GM18517 (cell line): ENCODE measurements at regions not wholly inside any gene's neighbourhood (a gene's known extent, or its start where the extent isn't known, plus 50 kb on each side); places are given as distances from the start of the nearest gene placed in this dataset.
"Not testable (repeated sequence)": the region's sequence is repeated elsewhere in the genome, so short reads cannot be mapped to it uniquely, and the experiment has no call there.

Experiments used
- ATAC-seq: cut with Tn5 transposase; IDR thresholded peaks from one replicate; pipeline ENCODE4 v1.9.1; 2021; ENCODE audit warnings: mild to moderate bottlenecking, moderate library complexity; ENCODE audit not compliant: unreplicated experiment

GRCh38 chr2:194343167-194343566 lies 1313.9 kb upstream of the SLC39A10 start:
- ATAC-seq = no peak

- no peak for ATAC-seq
These were observed 1324.1 kb upstream of the SLC39A10 start for GRCh38 chr2:194332799-194333490.

DNA sequence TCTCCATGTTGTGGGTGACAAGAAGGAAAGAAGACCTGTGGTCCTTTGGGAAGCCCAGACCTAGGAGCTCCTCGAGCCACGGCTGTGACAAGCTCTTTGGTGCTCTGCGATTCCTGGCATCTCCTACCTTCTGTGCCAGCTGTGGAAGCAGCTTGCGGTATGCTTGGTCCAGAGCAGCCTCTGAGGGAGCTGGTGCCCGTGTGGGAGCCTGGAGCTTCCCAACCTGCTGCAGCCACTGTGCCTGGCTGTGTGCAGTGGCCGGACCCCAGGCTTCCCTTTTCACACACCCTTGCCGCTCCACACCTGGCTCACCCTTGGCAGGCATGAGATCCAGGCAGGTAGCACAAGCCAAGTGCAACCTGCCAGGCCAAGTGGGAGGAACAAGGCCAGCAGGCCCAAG lies 1328.6 kb upstream of the SLC39A10 start:
- ATAC-seq = no peak

DNA sequence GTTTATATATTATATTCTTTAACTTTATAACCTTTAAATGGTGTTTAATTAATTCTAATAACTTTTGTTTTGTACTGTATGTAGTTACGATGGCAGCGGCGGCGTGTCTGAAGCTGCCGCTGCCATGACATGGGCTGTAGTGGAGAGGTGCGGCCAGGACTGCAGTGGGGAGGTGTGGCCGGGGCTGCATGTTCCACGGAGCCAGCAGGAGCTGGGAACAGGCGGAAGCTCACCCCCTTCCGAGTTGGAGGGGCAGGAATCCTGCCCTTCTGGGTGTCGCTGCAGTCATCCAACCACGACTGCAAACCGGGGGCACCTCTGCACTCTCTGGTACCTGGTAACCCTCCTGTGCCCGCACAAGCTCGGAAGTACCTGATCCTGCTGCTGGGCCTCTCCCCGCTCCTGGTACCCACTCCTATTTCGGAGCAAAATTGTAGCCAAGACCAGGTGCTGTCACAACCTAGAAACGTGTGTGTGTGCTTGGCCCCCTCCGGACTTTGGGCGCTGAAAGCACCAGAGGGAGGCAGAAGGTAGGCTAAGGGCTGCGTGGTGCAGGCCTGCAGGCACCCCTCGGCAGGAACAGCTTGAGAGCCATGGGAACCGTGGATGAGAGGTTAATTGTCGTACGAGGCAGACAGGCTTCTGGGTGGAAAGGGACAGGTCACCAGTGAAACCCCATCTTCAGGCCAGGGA lies 1329.7 kb upstream of the SLC39A10 start:
- ATAC-seq = no peak

DNA sequence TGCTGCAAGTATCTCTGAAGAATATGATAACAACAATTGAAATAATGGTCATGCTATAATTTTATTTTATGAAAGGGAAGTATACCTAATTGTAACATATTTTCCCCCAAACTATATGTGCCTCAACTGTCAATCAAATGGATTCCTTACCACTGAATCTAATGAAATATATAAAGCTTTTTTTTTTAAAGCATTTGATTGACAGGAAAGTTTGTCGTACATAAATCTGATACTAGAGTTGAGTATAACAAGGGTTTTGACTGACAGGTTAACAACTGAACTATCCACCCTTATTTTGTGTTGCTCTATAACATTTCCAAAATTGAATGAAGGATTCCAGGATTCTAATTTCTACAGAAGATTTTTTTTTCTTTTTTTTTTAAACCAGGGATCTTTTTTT lies 1333.3 kb upstream of the SLC39A10 start:
- no peak for ATAC-seq

DNA sequence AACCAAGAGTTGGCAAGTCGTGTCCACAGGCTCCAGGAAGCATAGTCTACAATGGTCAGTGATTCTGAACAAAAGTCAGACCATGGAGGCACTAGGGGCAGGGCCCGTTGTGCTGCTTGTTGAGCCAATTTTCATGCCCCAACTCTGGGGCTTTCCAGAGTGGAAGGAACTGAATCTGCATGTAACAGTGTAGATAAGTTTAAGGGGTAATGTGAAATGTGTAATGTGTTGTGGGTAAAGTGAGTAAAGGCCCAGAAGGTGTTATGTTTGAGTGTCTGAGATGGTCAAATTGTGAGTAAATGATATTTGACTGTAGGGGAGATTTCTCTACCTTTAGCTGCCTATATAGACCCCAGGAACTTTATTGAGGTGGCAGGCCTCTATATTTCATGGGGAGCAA lies 1336.5 kb upstream of the SLC39A10 start:
- no peak for ATAC-seq

DNA sequence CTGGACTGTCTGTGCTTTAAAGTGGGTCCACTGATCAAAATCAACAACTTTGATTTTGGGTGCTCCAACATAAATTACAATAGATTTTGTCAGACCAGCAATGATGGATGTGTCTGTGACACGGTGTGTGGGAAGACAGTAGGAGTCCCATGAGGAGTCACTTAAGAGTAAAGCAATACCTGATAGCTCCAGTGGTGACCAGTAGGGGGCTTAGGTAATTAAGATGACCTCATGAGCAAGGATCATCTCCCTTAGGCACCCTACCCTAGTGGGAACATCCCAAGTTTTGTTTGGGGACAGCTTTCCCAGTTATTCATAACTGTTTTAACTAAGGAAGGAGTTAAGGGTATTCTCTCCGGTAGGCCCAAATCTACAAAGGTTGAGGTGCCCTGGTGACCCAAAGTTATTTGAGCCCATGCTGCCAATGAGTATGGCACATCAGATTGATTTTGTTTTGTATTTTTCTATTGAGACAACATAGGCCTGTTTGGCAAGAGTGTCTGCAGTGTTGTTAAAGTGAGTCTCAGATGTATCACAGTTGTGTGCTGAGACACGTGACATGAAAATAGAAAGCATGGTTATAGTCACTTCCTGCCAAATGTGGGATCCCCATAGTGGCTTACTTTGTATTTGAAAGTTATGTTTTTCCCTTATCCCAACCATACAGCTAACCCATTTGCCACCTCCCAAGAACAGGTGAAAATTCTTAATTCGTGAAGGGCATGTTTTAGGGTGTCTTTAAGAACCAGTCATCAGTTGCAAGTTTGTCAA lies 1337.6 kb upstream of the SLC39A10 start:
- peak; percentile 80 for ATAC-seq

GRCh38 chr2:194314042-194314441 lies 1343.0 kb upstream of the SLC39A10 start:
- ATAC-seq = no peak

- no peak for ATAC-seq
These were observed 1352.8 kb upstream of the SLC39A10 start for GRCh38 chr2:194304191-194304590.

DNA sequence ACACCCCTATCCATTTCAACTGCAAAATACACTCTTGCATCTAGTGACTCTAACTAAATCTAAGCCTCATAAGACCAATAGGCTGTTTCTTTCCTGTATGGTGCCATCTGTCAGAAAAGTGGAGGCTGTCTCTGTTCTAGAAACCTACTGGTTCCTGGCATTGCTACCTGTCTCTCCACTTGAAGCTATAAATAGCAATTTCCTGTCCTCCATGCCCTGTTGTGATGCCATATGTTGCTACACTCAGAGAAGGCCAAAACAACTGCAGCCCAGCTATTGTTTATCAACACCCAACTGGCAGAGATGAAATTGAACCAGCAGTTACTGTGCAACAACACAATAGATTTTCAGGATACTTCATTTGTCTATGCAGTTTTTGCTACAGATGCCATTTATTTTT lies 1355.1 kb upstream of the SLC39A10 start:
- no peak for ATAC-seq

DNA sequence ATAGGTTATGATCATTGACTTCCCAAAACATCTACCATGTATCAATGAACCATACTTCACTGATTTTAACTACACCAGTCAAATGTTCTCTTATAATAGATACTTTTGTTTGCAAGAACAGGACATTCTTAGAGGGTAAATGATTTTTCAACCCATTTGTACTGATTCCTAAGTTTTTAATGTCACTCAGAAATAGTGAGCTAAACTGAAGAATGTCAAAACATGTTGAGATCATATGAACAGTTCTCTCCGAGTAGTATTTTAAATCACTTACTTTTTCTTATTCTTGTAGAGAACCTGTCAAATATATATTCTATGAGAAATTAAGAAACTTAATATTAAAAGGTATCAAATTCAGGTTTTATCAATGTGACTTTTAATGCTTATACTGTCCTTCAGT lies 1362.9 kb upstream of the SLC39A10 start:
- no peak for ATAC-seq

- no peak for ATAC-seq
These were observed 1365.9 kb upstream of the SLC39A10 start for GRCh38 chr2:194291104-194291503.

GRCh38 chr2:194289712-194290346 lies 1367.2 kb upstream of the SLC39A10 start:
- no peak for ATAC-seq

- not testable (repeated sequence) for ATAC-seq
These were observed 1380.4 kb upstream of the SLC39A10 start for GRCh38 chr2:194276667-194277066.

- ATAC-seq = no peak
These were observed 1385.6 kb upstream of the SLC39A10 start for GRCh38 chr2:194271293-194271961.

DNA sequence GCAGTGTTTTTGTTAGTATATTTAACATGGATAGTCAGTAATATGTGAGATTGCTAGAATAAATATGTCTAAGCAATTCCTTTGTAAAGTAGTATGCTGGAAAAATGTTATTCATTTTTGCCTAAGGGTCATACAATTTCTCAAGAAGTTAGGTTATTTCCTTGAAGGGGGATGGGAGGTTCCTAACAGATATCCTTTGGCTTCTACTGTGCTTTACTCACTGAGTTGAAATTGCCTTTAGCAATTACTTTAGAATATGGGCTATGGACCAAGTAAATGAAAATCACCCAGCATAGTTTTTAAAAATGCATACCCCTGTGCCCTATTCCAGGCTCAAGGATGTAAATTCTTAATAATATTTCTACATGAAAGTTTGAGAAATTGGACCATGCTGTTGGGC lies 1386.4 kb upstream of the SLC39A10 start:
- ATAC-seq = no peak

DNA sequence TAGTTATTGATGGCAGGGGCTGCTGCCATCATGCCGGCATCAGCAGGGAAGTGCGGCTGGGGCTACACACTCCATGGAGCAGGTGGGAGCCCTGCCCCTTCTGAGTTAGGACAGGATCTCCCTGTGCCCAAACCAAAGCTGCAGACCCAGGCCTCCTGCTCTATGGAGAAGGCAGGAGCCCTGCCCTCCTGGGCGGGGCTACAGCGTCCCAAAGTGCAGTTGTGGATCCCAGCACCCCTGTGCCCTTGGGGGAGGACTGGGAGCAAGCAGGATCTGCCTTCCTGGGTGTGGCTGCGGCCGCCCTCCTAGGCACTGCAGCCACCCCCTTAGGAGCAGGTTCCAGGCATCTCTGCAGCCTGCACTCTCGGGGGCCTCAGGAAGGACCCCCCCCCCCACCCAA lies 1392.4 kb upstream of the SLC39A10 start:
- ATAC-seq = no peak

GRCh38 chr2:194260185-194260584 lies 1396.8 kb upstream of the SLC39A10 start:
- ATAC-seq = no peak

DNA sequence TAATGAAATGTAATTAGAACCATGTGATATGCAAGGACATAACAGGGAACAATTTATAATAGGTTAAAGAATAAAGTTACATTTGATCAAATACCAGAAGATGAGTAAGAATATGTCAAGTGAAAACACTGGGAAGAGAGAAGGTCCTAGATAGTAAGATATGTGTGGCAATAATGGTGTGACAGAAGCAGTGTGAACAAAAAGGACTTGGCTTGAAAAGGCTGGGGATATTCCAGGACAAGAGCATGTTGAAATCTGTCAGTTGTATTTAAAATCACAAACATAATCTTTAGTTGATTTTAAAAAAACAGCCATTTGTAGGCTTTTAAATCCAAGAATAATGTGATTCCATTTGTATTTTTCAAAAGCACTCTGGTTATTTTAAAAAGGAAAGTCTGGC lies 1399.9 kb upstream of the SLC39A10 start:
- ATAC-seq = no peak

DNA sequence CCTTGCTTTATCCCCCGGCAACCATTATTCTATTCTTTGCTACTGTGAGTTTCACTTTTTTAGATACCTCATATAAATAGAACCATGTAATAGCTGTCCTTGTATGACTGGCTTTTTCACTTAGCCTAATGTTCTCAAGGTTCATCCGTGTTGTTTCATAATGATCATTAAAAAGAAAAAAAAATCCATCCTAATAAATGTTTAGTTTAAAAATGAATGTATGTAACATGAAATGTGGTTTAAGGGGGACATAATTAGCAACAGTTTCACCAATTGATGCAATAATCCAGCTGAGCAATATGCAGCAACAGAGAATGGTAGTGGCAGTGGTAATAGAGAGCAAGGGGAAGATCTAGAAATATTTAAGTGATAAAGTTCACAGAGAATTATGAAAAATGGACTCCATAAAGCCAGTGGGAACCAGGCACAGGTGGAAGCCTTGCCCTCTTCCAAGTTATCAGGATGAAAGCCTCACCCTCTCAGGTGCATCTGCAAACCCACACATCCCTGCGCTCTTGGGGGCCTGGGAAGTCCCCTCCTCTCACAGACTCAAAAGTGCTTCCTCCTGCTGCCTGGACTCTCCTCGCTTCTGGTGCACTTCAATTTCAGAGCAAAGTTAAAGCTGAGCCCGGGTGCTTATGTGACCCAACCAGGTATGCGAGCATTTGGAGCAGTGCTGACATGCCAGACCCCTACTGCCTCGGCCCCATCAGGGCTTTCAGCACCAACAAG lies 1403.3 kb upstream of the SLC39A10 start:
- ATAC-seq = no peak
